ENCODE measurements at regions not wholly inside any gene's neighbourhood (a gene's known extent, or its start where the extent isn't known, plus 50 kb on each side); places are given as distances from the start of the nearest gene placed in this dataset.
"Not testable (repeated sequence)": the region's sequence is repeated elsewhere in the genome, so short reads cannot be mapped to it uniquely, and the experiment has no call there.

DNA sequence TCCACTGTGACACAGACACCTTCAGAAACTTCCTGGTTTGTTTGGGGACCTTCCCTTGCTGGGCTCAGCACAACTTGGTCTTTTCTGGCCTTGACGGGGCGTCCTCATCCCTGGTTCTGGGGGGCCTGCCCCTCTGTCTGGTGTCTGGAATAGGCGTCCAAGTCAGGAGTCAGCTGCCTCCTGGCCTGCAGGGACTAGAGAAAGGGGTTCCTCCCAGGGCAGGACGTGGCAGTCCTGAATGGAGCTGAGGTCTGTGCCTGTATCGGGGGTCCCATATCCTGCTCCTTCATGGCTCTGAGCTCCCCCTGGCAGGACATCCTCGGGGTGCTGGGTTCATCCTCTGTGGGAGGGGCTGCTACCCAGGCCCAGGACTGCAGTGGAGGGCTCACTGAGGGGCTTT is 384.0 kb downstream of the TMEM121 start:
- no peak for DNase-seq

DNA sequence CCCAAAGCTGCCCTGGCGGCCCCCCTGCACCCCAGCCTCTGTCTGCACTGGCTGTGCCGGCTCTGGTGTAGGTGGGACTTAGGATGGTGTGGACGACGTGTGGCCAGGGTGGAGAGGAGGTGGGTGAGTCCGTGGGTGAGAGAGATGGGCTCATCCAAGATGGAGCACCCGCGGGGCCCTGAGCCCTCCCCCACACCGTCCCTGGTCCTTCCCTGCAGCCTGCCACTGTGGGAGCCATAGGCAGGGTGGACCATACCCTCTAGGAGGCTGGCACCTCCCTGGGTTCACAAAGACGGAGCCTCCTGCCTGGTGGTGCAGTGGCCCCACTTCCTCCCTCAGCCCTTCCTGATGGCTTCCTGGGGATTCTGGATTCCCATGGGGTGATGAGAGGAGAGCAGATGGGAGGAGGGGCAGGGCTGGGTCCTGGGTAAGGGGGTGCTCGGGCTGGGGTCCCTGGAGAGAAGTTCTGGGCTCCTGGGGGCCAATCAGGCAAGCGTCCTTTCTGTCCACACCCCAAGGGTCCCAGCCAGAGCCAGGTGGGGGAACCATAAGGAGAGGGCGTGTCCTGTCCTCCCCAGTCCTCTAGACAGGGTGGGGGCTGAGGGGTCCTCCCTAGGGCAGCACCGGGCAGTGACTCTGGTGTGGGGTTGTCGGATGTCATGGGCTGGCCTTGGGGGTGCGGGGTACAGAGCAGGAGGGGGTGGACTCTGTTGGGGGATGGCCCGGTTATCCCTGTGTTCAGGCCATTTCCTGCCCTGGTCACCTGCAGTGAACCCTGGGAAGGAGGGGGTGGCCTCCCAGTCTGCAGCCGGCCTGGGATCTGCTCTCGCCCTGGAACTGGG is 384.8 kb downstream of the TMEM121 start:
- DNase-seq: no peak

- DNase-seq: not testable (repeated sequence)
Measured at GRCh38 chr14:105911848-105912292, 385.5 kb downstream of the TMEM121 start.

DNA sequence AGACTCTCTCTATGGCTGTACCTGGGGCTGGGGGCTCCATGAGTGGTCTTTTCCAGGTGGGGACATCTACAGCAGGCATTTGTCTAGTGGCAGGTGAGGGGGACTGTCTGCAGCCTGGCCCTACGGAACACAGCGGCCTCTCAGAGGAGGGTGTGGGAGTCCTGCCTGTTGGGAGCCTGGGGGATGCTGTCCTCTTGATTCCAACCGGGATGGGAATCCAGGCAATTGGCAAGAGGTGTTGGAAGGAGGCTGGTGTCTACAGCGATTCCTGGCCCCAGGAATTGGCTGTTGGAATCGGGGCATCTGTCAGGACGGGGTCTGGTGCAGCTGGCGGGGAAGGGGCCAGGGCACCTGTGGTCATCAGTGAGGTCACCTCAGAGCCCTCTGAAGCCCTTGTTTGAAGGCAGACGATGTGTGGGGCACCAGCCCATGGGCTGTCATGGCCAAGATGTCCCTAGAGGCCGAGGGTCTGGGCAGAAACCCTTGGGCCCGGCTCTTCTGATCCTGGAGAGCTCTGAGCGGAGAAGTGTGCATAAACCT is 386.3 kb downstream of the TMEM121 start:
- no peak for DNase-seq

GRCh38 chr14:105913221-105913620 is 386.8 kb downstream of the TMEM121 start:
- DNase-seq: no peak

DNA sequence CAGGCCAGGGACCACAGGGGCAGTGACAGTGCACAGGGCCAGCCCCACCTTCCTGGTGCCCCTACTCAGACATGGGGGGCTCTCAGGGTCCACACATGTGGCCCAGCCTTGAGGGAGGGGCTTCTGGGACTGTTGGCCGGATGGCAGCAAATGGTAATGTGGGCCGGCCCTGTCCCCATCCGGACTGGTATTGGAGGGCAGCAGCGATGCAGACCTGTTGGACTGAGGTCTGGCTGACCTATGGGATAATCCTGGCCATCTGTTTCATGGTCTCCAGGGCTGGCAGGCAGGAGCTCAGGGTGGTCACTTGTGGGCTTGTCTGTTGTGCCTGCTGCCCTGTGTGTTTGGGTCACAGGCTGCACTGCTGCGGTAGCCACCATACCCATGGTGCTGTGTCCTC is 387.5 kb downstream of the TMEM121 start:
- DNase-seq: no peak

GRCh38 chr14:105914281-105914680 is 387.9 kb downstream of the TMEM121 start:
- not testable (repeated sequence) for DNase-seq

DNA sequence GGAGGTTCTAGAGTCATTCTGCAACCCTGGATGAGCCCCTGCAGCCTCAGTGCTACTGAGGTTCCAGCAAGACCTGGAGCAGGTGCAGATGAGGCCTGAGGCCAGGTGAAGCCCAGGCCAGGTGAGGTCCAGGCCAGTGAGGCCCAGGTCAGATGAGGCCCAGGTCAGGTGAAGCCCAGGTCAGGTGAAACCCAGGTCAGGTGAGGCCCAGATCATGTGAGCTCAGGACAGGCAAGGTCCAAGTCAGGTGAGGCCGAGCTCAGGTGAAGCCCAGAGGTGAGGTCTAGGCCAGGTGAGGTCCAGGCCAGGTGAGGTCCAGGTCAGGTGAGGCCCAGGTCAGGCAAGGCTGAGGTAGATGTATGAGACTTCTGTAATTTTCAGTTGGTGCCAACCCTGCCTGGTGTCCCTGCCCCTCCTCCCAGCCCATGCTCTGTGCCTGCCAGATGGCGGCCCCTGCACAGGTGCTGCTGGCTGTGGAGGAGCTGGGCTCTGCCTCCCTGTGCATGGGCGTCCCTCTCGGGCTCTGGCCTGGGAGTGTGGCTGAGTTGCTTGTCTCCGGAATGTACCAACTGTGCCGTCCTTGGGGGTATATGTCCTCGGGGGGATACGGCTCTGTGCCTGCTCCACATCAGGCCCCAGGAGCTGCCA is 388.5 kb downstream of the TMEM121 start:
- peak; percentile 67 for DNase-seq

DNA sequence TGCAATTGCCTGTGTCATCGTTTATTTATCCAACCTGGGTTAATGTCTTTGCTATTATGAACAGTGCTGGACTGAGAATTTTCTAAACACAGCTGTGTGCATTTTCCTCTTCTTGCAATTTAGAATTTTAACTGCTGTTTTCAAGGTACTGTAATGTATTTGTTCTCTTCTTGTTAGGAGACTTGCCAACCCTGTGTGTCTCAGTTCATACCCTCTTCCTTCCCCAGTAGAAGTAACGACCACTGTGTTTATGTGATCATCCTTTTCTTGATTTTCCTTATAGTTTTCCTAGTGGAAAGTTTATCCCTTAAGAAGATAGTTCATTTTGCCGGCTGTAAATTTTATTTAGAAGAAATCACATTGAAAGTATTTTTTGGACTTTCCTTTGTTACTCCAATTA is 389.2 kb downstream of the TMEM121 start:
- DNase-seq: not testable (repeated sequence)

GRCh38 chr14:105917136-105917932 is 391.0 kb downstream of the TMEM121 start:
- not testable (repeated sequence) for DNase-seq

- no peak for DNase-seq
Measured at GRCh38 chr14:105917933-105918436, 391.6 kb downstream of the TMEM121 start.

DNA sequence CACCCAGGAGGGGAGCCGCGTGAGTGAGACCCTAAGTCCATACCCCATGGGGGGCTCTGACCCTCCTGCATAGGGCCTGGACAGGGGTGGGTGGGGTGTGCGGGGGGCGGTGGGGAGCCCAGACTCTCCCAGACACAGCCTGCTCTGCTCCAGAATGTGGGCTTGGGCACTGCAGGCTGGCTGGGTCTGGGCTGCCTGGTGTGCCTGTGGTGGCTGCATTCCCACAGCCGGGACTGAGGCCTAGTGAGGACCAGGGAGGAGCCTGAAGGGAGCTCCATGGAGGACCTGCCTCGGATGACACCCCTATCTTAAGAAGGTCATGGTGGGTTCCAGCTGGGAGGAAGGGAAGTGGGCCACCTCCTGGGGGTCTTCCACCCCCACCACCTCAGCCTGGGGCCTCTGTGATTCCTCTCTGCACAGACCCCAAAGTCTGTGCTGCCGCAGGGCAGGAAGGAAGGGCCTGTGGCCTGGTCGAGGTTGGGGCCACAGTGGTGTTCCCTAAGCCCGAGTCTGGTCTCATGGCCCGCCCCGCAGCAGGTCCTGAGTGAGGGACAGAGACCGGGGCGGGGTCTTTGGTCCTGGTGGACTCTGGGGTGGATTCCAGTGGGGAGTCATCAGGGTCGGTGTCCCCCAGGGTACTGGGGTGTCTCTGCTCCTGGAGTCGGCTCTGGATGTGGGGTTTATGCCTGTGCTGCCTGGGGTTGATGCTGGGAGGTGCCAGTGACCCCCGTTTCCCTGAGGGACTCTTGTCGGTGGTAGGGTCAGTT is 392.3 kb downstream of the TMEM121 start:
- no peak for DNase-seq

DNA sequence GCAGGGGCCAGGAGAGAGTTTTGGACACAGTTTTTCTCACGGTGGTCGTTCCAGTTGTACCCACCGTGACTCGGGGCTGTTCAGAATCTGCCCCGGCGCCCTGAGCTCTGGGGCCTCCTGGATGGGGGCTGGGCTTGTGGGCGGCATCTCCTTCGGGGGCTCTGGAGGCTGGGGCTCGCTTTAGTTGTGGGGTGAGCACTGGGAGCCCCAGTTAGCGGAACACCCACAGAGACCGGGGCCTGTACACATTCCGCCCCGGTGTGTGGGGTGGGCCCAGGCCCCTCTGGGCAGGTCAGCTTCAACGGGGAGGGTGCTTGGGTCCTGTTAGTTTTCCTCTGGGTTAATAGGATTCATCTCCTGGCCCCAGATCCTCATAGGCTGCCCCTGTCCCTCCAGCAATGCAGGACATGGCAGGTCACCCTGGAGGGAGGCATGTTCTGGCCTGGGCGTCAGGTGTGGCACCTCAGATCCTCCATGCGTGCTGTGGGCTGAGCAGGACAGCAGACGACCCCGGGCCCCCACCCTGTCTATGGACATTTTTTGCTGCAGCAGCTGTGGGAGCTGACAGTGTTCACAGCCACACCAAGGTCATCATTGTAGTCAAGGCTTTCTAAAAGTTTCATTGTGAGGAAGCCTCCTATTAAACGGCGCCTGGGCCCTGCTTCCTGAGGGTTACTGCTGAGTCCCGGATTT is 393.2 kb downstream of the TMEM121 start:
- DNase-seq: no peak

DNA sequence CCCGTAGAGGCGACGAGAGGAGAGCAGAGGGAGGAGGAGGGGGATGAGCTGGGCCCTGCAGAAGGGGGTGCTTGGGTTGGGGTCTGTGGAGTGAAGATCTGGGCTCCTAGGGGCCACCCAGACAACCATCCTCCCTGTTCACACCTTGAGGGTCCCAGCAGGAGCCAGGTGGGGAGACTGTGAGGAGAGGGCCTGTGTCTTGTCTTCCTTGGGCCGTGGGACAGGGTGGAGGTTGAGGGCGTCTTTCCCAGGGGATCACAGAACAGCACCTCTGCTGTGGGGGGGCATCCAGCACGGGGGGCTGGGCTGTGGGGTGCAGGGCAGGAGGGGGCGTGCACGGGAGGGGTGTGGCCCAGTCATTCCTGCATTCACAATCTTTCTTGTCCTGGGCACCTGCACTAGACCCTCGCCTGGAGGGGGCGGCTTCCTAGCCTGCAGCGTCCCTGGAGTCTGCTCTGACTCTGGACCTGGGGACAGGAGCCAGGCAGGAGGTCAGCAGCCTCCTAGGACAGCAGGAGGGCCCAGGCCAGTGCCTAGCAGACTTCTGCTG is 393.8 kb downstream of the TMEM121 start:
- not testable (repeated sequence) for DNase-seq

DNA sequence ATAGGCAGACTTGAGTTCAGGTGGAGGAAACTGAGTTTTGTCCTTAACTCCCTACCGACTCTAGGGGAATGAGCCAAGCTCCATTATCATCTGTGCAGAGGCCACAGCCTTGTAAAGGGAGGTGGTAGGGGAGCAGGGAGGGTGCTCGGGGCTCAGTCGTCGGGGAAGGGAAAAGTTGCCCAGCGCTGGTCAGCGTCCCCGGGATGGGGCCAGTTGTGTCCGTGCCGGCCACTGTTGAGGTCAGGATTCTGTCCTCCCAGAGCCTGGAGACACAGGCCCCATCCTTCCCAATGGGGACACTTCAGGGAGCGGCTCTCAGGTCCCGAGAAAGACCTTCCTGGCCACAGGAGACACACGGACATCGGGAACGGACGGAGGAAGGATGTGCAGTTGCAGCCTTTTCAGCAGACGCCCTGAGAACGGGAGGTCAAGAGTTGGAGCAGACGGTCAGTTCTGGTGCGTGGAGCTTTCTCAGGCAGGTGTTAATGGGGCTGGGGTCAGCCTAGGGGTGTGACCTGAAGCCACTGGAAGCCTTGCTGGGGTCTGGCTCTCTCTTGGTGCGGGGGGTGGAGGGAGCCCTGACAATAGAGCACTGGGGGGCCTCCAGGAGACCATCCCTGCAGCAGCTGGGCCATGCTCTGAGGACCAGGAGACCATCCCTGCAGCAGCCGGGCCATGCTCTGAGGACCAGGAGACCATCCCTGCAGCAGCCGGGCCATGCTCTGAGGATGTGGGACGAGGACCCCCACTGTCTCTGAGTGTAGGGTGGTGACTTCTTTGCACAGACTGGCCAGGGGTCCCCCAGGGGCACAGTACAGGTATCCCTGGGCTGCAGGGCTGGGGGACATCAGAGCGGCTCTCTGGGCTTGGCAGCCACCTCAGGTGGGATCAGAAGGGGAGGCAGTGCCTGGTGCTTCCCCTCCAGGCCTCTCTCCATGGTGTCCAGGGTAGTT is 394.7 kb downstream of the TMEM121 start:
- DNase-seq: not testable (repeated sequence)

DNA sequence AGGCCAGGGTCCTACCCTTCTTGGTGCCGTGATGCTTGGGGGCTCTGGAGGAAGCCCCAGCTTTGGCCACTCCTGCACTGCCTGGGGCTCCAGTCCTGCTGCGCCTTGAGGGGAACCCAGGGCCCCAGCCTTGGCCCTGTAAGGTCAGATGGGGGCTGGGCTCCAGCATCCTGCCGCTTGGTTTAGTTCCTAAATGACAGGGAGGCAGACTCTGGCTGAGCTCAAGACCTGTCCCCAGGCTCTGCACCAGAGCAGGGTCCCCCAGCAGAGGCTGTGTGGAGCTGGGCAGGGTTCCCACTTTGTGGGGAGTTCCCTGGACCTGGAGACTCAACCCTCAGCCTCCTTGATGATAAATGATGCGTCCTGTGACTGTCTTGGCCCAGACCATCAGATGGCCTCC is 395.4 kb downstream of the TMEM121 start:
- not testable (repeated sequence) for DNase-seq

- not testable (repeated sequence) for DNase-seq
Measured at GRCh38 chr14:105923520-105924191, 397.3 kb downstream of the TMEM121 start.

- DNase-seq: no peak
Measured at GRCh38 chr14:105924951-105925591, 398.7 kb downstream of the TMEM121 start.

Data from NCI-H2171 (cell line).